ENCODE measurements at regions not wholly inside any gene's neighbourhood (a gene's known extent, or its start where the extent isn't known, plus 50 kb on each side); places are given as distances from the start of the nearest gene placed in this dataset.
"Not testable (repeated sequence)": the region's sequence is repeated elsewhere in the genome, so short reads cannot be mapped to it uniquely, and the experiment has no call there.

DNA sequence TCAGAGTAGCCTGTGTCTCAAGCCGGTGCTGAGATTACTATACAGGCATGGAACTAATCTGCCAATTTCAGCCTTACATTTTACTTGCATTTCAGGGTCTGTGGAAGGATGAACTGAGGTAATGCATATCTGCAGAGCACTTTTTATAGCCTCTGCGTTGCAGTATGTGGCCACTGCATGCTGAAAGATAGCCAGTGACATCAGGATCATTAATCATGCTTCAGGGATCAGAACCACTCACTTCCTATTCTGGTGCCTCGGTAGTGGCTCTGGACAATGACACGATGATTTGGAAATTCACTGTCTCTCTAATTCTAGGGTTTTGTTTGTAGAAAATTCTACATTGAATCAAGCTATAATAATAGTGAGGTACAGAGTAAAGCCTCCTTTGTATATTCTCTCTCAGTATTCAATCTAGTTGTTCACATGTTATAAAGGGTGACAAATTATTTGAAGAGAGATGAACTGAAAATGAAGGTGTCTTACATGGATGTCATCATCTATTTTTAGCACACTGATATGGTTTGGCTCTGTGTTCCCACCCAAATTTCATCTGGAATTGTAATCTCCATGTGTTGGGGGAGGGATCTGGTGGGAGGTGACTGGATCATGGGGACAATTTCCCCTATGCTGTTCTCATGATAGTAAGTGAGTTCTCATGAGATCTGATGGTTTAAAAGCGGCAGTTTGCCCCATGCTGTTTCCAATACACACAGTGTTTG lies 554.3 kb upstream of the MIS18BP1 start:
- H3K9me3 Mint-ChIP-seq: peaks cover 0 to 4% of the 10 kb centered on the region in 2 donors
- H3K36me3 Mint-ChIP-seq: no peaks in the 10 kb centered on the region
- DNase-seq (ENCODE audit: low spot score in 2 of 2) (no peak), ATAC-seq (no peak)
- no peak overlapping the region for H3K27ac Mint-ChIP-seq

DNA sequence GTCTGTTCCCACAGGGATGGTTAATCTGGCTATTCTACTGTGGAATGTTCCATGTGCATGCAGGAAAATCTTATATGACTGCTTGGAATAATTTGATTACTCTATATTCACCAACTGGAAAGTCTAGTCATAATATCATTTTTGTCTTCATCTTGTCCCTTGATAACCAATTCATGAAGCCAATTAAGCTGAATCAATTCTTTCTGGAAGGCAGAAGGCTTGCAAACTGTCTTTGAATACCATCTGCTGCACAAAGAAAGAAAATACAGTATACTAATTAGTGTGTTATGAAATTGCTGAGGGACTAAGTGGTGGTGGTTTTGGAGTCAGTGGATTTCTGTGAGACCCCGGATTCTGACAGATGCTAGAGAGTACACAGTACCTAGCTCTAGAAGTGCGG lies 546.5 kb upstream of the MIS18BP1 start:
- peaks cover 4% of the 10 kb centered on the region in 2 donors for H3K9me3 Mint-ChIP-seq
- no peaks in the 10 kb centered on the region for H3K36me3 Mint-ChIP-seq
- DNase-seq (ENCODE audit: low spot score in 2 of 2) (no peak), ATAC-seq (no peak)
- H3K27ac Mint-ChIP-seq: no peak overlapping the region

DNA sequence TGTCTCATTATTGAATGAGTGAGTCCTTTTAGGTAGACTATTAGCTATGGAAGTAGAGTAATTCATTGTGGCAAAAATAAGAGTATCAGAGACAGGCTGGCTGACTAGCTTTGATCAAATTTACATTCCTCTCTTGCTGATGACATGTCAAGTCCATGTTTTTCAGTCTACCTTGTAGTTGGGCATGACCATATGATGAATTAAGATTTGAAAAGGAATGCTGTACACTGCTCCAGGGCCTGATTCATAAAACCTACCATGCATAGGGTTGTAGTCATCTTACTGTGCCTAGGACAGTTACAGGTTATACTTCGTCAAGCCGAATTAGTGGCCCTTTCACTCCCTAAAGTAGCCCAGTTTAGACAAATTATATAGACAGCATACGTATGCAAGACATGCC lies 545.7 kb upstream of the MIS18BP1 start:
- Mint-ChIP-seq H3K9me3 (peaks cover 3 to 4% of the 10 kb centered on the region in 2 donors), H3K27ac (no peak overlapping the region), H3K36me3 (no peaks in the 10 kb centered on the region)
- DNase-seq (ENCODE audit: low spot score in 2 of 2) (no peak), ATAC-seq (no peak)

DNA sequence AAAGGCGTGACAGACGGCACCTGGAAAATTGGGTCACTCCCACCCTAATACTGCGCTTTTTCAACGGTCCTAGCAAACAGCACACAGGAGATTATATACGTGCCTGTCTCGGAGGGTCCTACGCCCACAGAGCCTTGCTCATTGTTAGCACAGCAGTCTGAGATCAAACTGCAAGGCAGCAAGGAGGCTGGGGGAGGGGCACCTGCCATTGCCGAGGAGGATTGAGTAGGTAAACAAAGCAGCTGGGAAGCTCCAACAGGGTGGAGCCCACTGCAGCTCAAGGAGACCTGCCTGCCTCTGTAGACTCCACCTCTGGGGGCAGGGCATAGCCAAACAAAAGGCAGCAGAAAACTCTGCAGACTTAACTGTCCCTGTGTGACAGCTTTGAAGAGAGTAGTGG lies 543.0 kb upstream of the MIS18BP1 start:
- not testable (repeated sequence) for DNase-seq (ENCODE audit: low spot score in 2 of 2); H3K9me3 Mint-ChIP-seq; ATAC-seq; H3K36me3 Mint-ChIP-seq; H3K27ac Mint-ChIP-seq

DNA sequence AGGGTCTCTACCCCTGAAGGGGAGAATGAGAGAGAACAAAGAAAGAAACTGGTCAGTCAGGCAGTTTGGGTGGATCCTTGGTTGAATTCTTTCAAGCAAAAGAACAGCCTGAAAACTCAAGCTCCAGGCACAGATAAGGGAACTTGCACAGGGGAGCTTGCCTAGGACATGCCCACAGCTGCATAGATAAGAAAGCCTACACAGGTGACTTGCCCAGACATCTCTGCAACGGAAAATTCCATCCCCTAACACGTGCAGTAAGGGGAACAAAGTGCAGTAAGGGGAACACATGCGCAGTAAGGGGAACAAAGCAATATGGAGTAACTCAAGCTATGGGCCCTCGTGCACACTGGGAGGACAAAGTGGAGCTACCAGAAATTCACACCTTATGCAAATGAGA lies 540.1 kb upstream of the MIS18BP1 start:
- ATAC-seq (no peak), DNase-seq (ENCODE audit: low spot score in 2 of 2) (no peak)
- H3K9me3 Mint-ChIP-seq: peaks cover 6 to 7% of the 10 kb centered on the region in 2 donors
- no peak overlapping the region for H3K27ac Mint-ChIP-seq
- no peaks in the 10 kb centered on the region for H3K36me3 Mint-ChIP-seq

- H3K27ac Mint-ChIP-seq: no peak overlapping the region
- DNase-seq (ENCODE audit: low spot score in 2 of 2) (no peak), ATAC-seq (no peak)
- H3K36me3 Mint-ChIP-seq: peaks cover 0 to 11% of the 10 kb centered on the region in 2 donors
- peaks cover 12 to 20% of the 10 kb centered on the region in 2 donors for H3K9me3 Mint-ChIP-seq
Measured at GRCh38 chr14:45790293-45790692, 537.3 kb upstream of the MIS18BP1 start.

DNA sequence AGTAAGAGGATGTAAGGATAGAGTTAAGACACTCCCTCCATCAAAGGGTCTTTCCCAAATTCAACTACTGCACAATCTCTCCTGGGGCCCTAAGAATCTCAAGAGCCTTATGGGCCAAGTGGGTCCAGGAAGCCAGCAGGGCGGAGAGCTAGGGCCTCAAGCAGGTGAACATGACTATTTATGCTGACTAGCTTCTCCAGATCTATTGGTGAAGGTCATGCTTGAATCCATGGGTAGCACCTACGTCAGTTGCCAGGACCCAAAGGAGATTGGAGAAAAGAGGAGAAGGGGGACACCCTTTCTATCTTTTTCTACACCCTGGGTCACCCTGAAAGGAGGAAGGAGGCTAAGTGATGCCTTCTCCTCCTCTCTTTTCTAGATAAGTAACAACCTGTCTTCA lies 534.2 kb upstream of the MIS18BP1 start:
- no peak for DNase-seq (ENCODE audit: low spot score in 2 of 2)
- peaks cover 36 to 43% of the 10 kb centered on the region in 2 donors for H3K9me3 Mint-ChIP-seq
- no peak for ATAC-seq

DNA sequence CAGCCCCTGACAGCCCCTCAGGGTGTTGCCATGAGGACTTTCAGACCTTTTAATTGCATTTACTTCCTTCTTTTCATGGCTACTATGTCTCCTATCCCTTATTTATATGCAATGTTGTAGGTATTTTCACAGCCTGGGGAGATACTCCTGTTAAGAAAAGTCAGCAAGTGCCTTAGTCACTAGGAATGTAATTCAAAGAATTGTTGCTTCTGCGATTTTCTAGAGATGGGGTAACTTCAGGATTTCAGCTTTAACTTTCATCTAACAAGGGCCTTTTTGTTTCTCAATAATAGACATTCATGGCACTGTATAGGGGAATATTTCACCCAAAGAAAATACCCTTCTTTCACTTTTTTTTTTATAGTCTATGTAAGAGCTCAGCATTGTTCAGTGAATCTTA lies 533.3 kb upstream of the MIS18BP1 start:
- no peak for DNase-seq (ENCODE audit: low spot score in 2 of 2)
- peaks cover 0 to 28% of the 10 kb centered on the region in 2 donors for H3K36me3 Mint-ChIP-seq
- H3K27ac Mint-ChIP-seq: no peak overlapping the region
- H3K9me3 Mint-ChIP-seq: peaks cover 42 to 52% of the 10 kb centered on the region in 2 donors
- no peak for ATAC-seq

More for the DNA sequence above, 534.2 kb upstream of the MIS18BP1 start:
- Mint-ChIP-seq H3K27ac (no peak overlapping the region), H3K36me3 (peaks cover 0 to 22% of the 10 kb centered on the region in 2 donors)

- peak overlapping the region; percentile 3 to 52 for H3K27ac Mint-ChIP-seq
- ATAC-seq (no peak), DNase-seq (ENCODE audit: low spot score in 2 of 2) (no peak)
- peaks cover 42 to 62% of the 10 kb centered on the region in 2 donors for H3K9me3 Mint-ChIP-seq
- peaks cover 0 to 38% of the 10 kb centered on the region in 2 donors for H3K36me3 Mint-ChIP-seq
Measured at GRCh38 chr14:45785240-45785639, 532.2 kb upstream of the MIS18BP1 start.

DNA sequence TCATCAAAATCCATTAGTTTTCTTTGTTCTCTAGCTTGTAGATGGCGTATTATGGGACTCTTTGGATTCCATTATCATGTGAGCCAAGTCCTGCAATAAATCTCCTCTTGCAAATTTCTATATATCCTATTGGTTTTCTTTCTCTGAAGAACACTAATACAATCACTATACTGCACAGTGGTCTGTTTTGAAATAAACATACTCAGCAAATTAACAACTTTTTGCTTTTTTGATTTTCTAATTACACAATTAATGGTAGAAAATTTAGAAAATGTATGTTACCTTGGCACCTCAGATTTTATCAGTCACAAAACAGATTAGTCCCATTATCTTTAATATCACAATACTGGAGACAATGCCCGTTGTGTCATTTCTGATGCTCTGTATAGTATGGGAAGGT lies 513.2 kb upstream of the MIS18BP1 start:
- Mint-ChIP-seq H3K36me3 (no peaks in the 10 kb centered on the region), H3K27ac (no peak overlapping the region), H3K9me3 (peaks cover 17 to 20% of the 10 kb centered on the region in 2 donors)
- no peak for DNase-seq (ENCODE audit: low spot score in 2 of 2)
- ATAC-seq: no peak

DNA sequence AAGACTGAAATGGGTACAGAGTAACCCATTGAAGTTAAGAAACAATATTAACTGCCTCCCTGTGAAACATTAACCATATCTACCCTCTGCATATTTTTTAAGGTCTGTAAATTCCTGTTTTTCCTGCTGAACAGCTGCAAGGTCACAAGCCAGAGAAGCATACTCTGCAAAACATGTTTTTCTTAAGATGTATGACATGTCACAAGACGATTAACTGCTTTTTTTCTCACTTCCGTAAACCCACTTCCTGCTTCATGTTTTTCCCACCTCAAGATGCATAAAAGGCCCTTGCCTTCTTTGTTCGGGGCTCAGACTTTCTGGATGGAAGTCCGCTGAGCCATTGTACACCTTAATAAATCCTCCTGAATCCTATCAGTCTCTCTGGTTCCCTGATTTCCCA lies 504.7 kb upstream of the MIS18BP1 start:
- peaks cover 31 to 33% of the 10 kb centered on the region in 2 donors for H3K9me3 Mint-ChIP-seq
- no peak for ATAC-seq

DNA sequence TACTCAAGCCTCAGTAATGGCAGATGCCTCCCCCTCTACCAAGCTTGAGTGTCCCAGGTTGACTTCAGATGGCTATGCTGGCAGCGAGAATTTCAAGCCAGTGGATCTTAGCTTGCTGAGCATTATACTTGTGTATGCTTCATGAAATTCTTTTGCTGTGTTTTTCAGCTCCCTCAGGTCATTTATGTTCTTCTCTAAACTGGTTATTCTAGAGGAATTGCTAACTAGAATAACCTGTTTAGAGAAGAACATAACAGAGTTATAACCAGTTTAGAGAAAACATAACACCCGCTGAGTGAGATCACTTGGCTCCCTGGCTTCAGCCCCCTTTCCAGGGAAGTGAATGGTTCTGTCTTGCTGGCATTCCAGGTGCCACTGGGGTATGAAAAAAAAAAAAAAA lies 503.4 kb upstream of the MIS18BP1 start:
- not testable (repeated sequence) for DNase-seq (ENCODE audit: low spot score in 2 of 2); ATAC-seq; H3K27ac Mint-ChIP-seq
- Mint-ChIP-seq H3K9me3 (peaks cover 35 to 41% of the 10 kb centered on the region in 2 donors), H3K36me3 (peaks cover 12% of the 10 kb centered on the region in 2 donors)

More for the DNA sequence above, 504.7 kb upstream of the MIS18BP1 start:
- Mint-ChIP-seq H3K27ac (no peak overlapping the region), H3K36me3 (peaks cover 12% of the 10 kb centered on the region in 2 donors)
- no peak for DNase-seq (ENCODE audit: low spot score in 2 of 2)

DNA sequence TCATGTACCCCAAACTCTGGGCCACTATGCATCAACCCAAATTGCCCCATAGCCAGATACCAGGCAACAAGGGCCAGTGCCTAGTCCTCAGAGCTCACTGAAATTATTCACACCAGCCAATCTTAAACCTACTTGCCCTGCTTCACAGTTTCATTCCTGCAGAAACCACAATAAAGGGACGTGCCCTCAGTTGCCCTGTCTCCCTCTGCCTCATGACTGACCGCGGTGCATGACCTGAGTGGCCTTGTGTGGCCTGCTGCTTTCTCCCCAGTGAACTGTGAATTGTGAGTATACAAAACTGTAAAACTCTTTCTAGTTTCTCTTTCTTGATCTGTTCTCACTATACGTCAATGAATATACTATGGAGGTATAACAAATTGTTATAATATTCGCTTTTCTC lies 490.9 kb upstream of the MIS18BP1 start:
- no peak for DNase-seq (ENCODE audit: low spot score in 2 of 2)
- H3K9me3 Mint-ChIP-seq: peaks cover 11 to 12% of the 10 kb centered on the region in 2 donors
- H3K36me3 Mint-ChIP-seq: no peaks in the 10 kb centered on the region
- no peak for ATAC-seq
- H3K27ac Mint-ChIP-seq: no peak overlapping the region

DNA sequence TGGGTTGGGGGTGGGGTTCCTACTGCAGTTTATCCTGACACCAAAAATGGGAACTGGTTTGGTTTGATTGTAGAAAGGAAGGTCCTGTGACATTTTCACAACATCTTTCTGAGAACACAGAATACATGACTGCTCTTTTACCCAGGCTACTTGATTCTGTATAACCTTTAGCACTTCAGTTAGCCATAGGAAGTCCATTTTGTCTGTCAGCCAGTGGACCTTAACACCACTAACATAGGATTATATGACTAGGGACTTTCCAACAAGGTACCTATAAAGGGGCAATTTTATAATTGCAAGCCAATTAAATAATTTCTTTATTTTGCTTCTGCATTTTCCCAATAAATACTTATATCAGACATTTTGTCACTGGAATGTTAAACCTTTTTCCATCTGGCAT lies 489.2 kb upstream of the MIS18BP1 start:
- H3K9me3 Mint-ChIP-seq: peaks cover 16 to 20% of the 10 kb centered on the region in 2 donors
- DNase-seq (ENCODE audit: low spot score in 2 of 2) (no peak), ATAC-seq (no peak)
- no peaks in the 10 kb centered on the region for H3K36me3 Mint-ChIP-seq
- no peak overlapping the region for H3K27ac Mint-ChIP-seq

GRCh38 chr14:45728434-45729225 lies 475.6 kb upstream of the MIS18BP1 start:
- Mint-ChIP-seq H3K27ac (no peak overlapping the region), H3K9me3 (peaks cover 14 to 22% of the 10 kb centered on the region in 2 donors), H3K36me3 (no peaks in the 10 kb centered on the region)
- ATAC-seq (no peak), DNase-seq (ENCODE audit: low spot score in 2 of 2) (no peak)

DNA sequence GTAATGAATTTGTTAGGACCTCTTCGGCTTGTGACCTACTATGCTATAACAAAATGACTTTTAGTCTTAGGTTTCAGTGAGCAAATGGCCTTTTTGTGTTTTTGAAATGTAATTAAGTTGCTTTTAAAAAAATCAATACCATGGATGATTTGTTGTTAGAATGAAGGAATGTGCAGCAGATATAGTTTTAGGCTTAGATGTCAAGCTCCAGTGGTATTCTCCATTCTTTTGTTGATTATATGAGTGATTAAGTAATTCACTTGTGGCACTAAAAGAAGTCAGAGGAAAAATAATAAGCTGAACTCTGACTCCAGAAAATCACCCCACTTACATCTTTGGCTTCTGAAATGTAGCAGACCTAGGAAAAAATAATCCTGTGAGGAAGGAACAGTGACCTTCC lies 474.1 kb upstream of the MIS18BP1 start:
- Mint-ChIP-seq H3K36me3 (no peaks in the 10 kb centered on the region), H3K9me3 (peaks cover 9 to 14% of the 10 kb centered on the region in 2 donors), H3K27ac (no peak overlapping the region)
- DNase-seq (ENCODE audit: low spot score in 2 of 2): no peak
- no peak for ATAC-seq

DNA sequence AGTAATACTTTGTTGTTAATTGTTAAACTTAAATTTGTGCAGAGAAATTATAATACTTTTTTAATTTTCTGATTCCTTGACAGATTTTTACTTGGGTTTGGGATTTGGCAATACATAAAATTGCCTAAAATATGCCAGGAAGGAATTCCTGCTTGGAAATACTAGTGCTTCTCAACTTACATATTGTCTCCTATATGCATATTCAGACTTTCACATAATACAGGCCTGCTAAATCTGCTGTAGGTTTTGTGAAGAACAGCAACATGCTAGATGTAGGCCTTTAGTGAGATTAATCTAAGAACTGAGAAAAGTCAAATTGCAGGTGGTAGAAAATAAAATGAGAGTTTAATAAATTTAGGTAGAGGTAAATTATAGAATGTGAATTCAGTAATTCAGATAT lies 468.5 kb upstream of the MIS18BP1 start:
- H3K9me3 Mint-ChIP-seq: peaks cover 17 to 23% of the 10 kb centered on the region in 2 donors
- DNase-seq (ENCODE audit: low spot score in 2 of 2): no peak
- no peak overlapping the region for H3K27ac Mint-ChIP-seq
- no peak for ATAC-seq
- H3K36me3 Mint-ChIP-seq: no peaks in the 10 kb centered on the region

All from activated naive CD4-positive, alpha-beta T cell treated with anti-CD3 and anti-CD28 coated beads, Interleukin-2, amount 50 U/mL, for 72 hours (primary cell).